ENCODE measurements at regions not wholly inside any gene's neighbourhood (a gene's known extent, or its start where the extent isn't known, plus 50 kb on each side); places are given as distances from the start of the nearest gene placed in this dataset.

GRCh38 chr20:60430516-60431001 lies 472.3 kb downstream of the CDH26 start:
- DNase-seq (ENCODE audit: low spot score): no peak

GRCh38 chr20:60431349-60431748 lies 473.1 kb downstream of the CDH26 start:
- no peak for DNase-seq (ENCODE audit: low spot score)

- DNase-seq (ENCODE audit: low spot score): no peak
These were observed 479.2 kb downstream of the CDH26 start for GRCh38 chr20:60437418-60437817.

- no peak for DNase-seq (ENCODE audit: low spot score)
These were observed 488.3 kb downstream of the CDH26 start for GRCh38 chr20:60446267-60447111.

- no peak for DNase-seq (ENCODE audit: low spot score)
These were observed 489.5 kb downstream of the CDH26 start for GRCh38 chr20:60447703-60448102.

GRCh38 chr20:60453388-60454246 lies 495.4 kb downstream of the CDH26 start:
- DNase-seq (ENCODE audit: low spot score): no peak

DNA sequence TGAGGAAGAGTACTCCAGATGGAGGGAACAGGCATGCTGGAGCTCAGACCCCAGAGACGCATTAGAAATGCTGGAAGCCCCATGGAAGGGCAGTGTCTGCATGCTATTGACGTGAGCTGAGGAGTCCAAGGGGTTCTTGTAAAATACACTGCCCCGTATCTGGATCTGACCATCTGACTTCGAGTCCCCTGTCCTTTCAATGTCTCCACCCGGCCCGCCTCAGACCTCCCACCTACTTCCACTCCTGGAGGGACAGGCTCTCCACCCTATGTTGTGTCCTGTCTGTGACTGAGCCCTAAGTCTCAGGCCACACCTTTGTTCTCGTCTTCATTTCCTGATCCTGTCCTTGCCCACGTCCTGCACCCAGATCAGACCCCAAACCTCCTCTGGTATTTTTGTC lies 496.3 kb downstream of the CDH26 start:
- DNase-seq (ENCODE audit: low spot score): no peak

DNA sequence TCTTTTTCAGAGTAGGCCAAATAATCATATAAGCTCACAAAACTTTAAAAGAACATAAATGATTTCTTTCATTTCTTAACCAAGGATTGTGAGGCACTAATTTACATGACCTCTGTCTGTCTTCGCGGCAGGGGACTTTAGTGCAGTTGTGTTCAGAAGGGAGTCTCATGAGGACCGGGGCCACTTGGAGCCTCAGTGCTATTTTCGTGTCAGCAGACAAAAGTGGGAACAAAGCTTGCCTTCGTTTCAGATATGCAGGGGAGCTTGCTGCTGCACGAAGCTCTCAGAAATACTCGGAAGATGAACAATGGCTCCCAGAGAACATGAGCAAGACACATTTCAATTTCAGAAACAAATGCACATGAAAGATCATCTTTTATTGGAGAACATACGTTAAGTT lies 497.0 kb downstream of the CDH26 start:
- DNase-seq (ENCODE audit: low spot score): no peak

GRCh38 chr20:60459212-60459611 lies 501.0 kb downstream of the CDH26 start:
- DNase-seq (ENCODE audit: low spot score): no peak

DNA sequence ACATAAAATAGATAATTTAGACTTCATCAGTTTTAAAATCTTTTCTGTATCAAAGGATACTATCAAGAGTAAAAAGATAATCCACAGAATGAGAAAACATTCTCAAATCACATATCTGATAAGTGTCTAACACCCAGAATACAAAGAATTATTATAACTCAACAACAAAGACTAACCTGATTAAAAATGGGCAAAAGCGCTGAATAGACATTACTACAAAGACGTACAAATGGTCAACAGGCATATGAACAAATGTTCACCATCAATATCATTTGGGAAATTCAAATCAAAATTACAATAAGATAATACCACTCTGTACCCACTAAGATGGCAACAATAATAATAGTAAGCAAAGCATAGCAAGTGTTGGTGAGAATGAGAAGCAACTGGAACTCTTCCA lies 503.8 kb downstream of the CDH26 start:
- no peak for DNase-seq (ENCODE audit: low spot score)

DNA sequence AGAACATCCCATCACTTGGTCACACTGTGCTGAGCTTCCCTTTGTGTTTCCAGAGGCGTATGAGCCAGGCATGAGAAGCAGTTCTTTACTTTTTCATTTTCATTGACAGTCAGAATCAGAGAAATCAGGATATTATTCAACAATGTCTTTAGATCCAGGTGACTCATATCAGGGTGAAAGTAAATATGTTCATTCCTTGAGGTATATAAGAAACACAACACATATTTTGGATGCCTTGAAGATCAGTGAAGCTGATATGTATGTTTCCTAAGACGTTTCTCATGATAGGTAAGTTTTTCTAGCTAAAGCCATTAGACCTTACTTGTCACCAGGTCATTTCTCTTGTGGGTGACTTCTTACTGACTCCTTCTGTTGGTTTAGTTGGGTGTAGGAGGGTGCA lies 505.6 kb downstream of the CDH26 start:
- no peak for DNase-seq (ENCODE audit: low spot score)

- no peak for DNase-seq (ENCODE audit: low spot score)
These were observed 507.2 kb downstream of the CDH26 start for GRCh38 chr20:60465439-60465838.

DNA sequence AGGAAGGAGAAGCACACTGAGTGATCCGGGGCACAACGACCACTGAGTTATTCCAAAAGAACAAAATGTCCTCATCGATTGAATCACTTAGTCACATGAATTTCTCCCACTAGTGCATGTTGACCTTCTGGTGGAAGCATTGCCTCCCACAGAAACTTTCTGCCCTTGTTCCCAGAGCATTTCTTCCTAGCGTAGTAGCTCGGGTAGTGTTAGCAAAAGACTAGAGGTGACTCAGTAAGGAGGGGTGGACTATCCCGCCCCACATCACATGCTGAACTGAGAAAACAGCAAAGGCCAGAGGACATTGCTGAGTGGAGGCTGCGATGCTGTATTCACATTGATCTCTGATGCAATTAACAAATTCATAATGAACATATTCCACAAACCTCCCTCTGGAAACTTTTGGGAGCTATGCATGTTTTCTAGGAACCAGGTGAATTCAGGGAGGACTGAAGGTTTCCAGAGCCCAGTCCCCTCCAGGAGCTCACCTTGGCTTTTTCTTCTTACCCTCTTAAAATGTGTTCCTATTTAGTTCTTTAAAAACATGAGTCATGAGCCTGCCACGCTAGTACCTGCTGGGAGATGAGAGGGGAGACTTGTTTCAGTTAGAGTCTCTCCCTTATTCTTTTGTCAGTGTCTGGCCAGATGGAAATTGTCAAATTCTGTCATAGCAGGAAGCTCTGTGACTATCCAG lies 507.9 kb downstream of the CDH26 start:
- no peak for DNase-seq (ENCODE audit: low spot score)

GRCh38 chr20:60466687-60467022 lies 508.4 kb downstream of the CDH26 start:
- no peak for DNase-seq (ENCODE audit: low spot score)

- DNase-seq (ENCODE audit: low spot score): no peak
These were observed 508.9 kb downstream of the CDH26 start for GRCh38 chr20:60467078-60467477.

DNA sequence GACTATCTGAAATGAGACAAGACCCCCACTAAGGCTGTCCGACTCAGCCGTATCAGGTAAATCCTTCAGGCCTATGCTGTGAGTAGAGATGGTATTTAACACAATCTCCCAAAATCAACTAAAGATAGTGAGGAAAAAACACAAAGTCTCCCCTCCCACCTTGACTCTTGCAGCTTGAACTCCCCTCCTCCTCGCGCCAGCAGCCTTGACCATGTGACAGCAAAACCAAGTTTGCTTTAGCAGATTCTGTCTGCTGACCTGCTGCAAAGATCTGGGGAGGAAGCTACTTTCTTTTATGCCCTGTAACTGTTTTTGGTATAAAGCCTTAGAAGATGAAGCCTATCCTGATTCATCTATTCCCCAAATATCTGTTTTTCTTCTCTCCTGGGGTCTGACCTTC lies 509.5 kb downstream of the CDH26 start:
- no peak for DNase-seq (ENCODE audit: low spot score)

DNA sequence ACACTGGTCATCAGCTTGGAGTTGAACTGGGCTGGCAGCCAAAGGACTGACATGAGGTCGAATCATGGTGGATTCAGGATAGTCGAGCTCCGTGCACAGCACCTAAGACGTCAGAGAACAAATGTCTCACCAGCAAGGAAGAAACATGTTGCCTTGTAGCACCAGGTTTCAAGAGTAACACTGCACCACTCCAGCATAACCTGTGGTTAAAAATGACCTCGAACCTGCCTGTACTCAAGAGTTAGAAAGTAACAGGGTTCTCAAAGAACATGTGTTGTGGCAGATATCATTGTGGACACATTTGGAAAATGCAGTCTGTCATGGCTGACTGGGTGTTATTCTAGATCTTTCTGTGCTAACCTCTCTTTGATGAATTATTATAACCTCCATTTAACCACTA lies 511.6 kb downstream of the CDH26 start:
- no peak for DNase-seq (ENCODE audit: low spot score)

DNA sequence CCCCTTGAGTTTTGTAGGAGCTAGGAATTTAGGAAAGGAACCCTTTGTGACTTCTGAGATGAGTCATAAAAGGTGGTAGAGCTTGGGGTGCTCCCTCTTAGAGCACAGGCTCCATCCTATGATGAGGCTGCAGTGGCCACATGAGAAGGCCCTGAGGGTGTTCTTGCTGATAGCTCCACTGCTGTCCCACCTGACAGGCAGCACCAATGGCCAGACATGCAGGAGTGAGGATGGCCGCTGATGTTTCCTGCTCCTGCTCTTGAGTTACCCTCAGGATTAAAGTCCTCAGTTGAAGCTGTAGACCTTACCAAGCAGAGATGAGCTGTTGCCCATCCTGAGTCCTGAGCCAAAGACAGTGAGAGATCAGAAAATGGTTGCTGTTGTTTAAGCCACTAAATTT lies 512.1 kb downstream of the CDH26 start:
- no peak for DNase-seq (ENCODE audit: low spot score)

- no peak for DNase-seq (ENCODE audit: low spot score)
These were observed 515.0 kb downstream of the CDH26 start for GRCh38 chr20:60473211-60473610.

GRCh38 chr20:60474385-60474910 lies 516.2 kb downstream of the CDH26 start:
- no peak for DNase-seq (ENCODE audit: low spot score)

GRCh38 chr20:60476045-60476444 lies 517.8 kb downstream of the CDH26 start:
- DNase-seq (ENCODE audit: low spot score): no peak

GRCh38 chr20:60477958-60478357 lies 519.7 kb downstream of the CDH26 start:
- DNase-seq (ENCODE audit: low spot score): no peak
